ENCODE measurements at regions not wholly inside any gene's neighbourhood (a gene's known extent, or its start where the extent isn't known, plus 50 kb on each side); places are given as distances from the start of the nearest gene placed in this dataset.

- Histone ChIP-seq H3K27ac (ENCODE audit: low read length) (no peak overlapping the region), H3K4me1 (ENCODE audit: control insufficient read depth in 1 of 2, insufficient read depth in 2 of 2, low read length in 2 of 2) (no peaks in the 10 kb centered on the region), H3K9me3 (ENCODE audit: control insufficient read depth in 1 of 2, low read length in 2 of 2) (no peaks in the 10 kb centered on the region), H3K4me3 (ENCODE audit: low read depth in 1 of 2, low read length in 2 of 2) (no peak overlapping the region), H3K36me3 (ENCODE audit: control insufficient read depth in 1 of 2, insufficient read depth in 2 of 2, low read length in 2 of 2) (no peaks in the 10 kb centered on the region), H3K27me3 (ENCODE audit: low read depth, low read length) (no peaks in the 10 kb centered on the region)
These were observed 1079.6 kb downstream of the ADGRL3 start for GRCh38 chr4:62279689-62280088.

GRCh38 chr4:62275470-62275869 lies 1075.3 kb downstream of the ADGRL3 start:
- Histone ChIP-seq H3K36me3 (ENCODE audit: control insufficient read depth in 1 of 2, insufficient read depth in 2 of 2, low read length in 2 of 2) (no peaks in the 10 kb centered on the region), H3K9me3 (ENCODE audit: control insufficient read depth in 1 of 2, low read length in 2 of 2) (no peaks in the 10 kb centered on the region), H3K27me3 (ENCODE audit: low read depth, low read length) (no peaks in the 10 kb centered on the region), H3K4me3 (ENCODE audit: low read depth in 1 of 2, low read length in 2 of 2) (no peak overlapping the region), H3K27ac (ENCODE audit: low read length) (no peak overlapping the region), H3K4me1 (ENCODE audit: control insufficient read depth in 1 of 2, insufficient read depth in 2 of 2, low read length in 2 of 2) (no peaks in the 10 kb centered on the region)

- H3K27me3 ChIP-seq (ENCODE audit: low read depth, low read length), result no peaks in the 10 kb centered on the region
- H3K9me3 ChIP-seq (ENCODE audit: control insufficient read depth in 1 of 2, low read length in 2 of 2), result no peaks in the 10 kb centered on the region
- H3K4me3 ChIP-seq (ENCODE audit: low read depth in 1 of 2, low read length in 2 of 2), result no peak overlapping the region
- H3K4me1 ChIP-seq (ENCODE audit: control insufficient read depth in 1 of 2, insufficient read depth in 2 of 2, low read length in 2 of 2), result no peaks in the 10 kb centered on the region
- H3K36me3 ChIP-seq (ENCODE audit: control insufficient read depth in 1 of 2, insufficient read depth in 2 of 2, low read length in 2 of 2), result no peaks in the 10 kb centered on the region
- no peak overlapping the region for H3K27ac ChIP-seq (ENCODE audit: low read length)
These were observed 1074.7 kb downstream of the ADGRL3 start for GRCh38 chr4:62274782-62275181.

- Histone ChIP-seq H3K9me3 (ENCODE audit: control insufficient read depth in 1 of 2, low read length in 2 of 2) (no peaks in the 10 kb centered on the region), H3K27ac (ENCODE audit: low read length) (no peak overlapping the region), H3K4me1 (ENCODE audit: control insufficient read depth in 1 of 2, insufficient read depth in 2 of 2, low read length in 2 of 2) (no peaks in the 10 kb centered on the region)
These were observed 1071.0 kb downstream of the ADGRL3 start for GRCh38 chr4:62271107-62271506.

GRCh38 chr4:62269918-62270317 lies 1069.8 kb downstream of the ADGRL3 start:
- Histone ChIP-seq H3K9me3 (ENCODE audit: control insufficient read depth in 1 of 2, low read length in 2 of 2) (no peaks in the 10 kb centered on the region), H3K36me3 (ENCODE audit: control insufficient read depth in 1 of 2, insufficient read depth in 2 of 2, low read length in 2 of 2) (no peaks in the 10 kb centered on the region), H3K27ac (ENCODE audit: low read length) (no peak overlapping the region), H3K27me3 (ENCODE audit: low read depth, low read length) (no peaks in the 10 kb centered on the region), H3K4me1 (ENCODE audit: control insufficient read depth in 1 of 2, insufficient read depth in 2 of 2, low read length in 2 of 2) (no peaks in the 10 kb centered on the region), H3K4me3 (ENCODE audit: low read depth in 1 of 2, low read length in 2 of 2) (no peak overlapping the region)

More at GRCh38 chr4:62271107-62271506, 1071.0 kb downstream of the ADGRL3 start:
- Histone ChIP-seq H3K36me3 (ENCODE audit: control insufficient read depth in 1 of 2, insufficient read depth in 2 of 2, low read length in 2 of 2) (no peaks in the 10 kb centered on the region), H3K4me3 (ENCODE audit: low read depth in 1 of 2, low read length in 2 of 2) (no peak overlapping the region), H3K27me3 (ENCODE audit: low read depth, low read length) (no peaks in the 10 kb centered on the region)

GRCh38 chr4:62263454-62263853 lies 1063.3 kb downstream of the ADGRL3 start:
- H3K4me3 ChIP-seq (ENCODE audit: low read depth in 1 of 2, low read length in 2 of 2), result no peak overlapping the region
- no peaks in the 10 kb centered on the region for H3K9me3 ChIP-seq (ENCODE audit: control insufficient read depth in 1 of 2, low read length in 2 of 2)
- H3K4me1 ChIP-seq (ENCODE audit: control insufficient read depth in 1 of 2, insufficient read depth in 2 of 2, low read length in 2 of 2), result no peaks in the 10 kb centered on the region
- no peak overlapping the region for H3K27ac ChIP-seq (ENCODE audit: low read length)
- H3K27me3 ChIP-seq (ENCODE audit: low read depth, low read length), result no peaks in the 10 kb centered on the region
- no peaks in the 10 kb centered on the region for H3K36me3 ChIP-seq (ENCODE audit: control insufficient read depth in 1 of 2, insufficient read depth in 2 of 2, low read length in 2 of 2)

GRCh38 chr4:62262676-62263075 lies 1062.5 kb downstream of the ADGRL3 start:
- no peaks in the 10 kb centered on the region for H3K36me3 ChIP-seq (ENCODE audit: control insufficient read depth in 1 of 2, insufficient read depth in 2 of 2, low read length in 2 of 2)
- no peaks in the 10 kb centered on the region for H3K4me1 ChIP-seq (ENCODE audit: control insufficient read depth in 1 of 2, insufficient read depth in 2 of 2, low read length in 2 of 2)
- no peak overlapping the region for H3K4me3 ChIP-seq (ENCODE audit: low read depth in 1 of 2, low read length in 2 of 2)
- no peaks in the 10 kb centered on the region for H3K27me3 ChIP-seq (ENCODE audit: low read depth, low read length)
- H3K27ac ChIP-seq (ENCODE audit: low read length), result no peak overlapping the region
- H3K9me3 ChIP-seq (ENCODE audit: control insufficient read depth in 1 of 2, low read length in 2 of 2), result no peaks in the 10 kb centered on the region

- H3K27ac ChIP-seq (ENCODE audit: low read length), result no peak overlapping the region
- H3K4me3 ChIP-seq (ENCODE audit: low read depth in 1 of 2, low read length in 2 of 2), result no peak overlapping the region
- no peaks in the 10 kb centered on the region for H3K4me1 ChIP-seq (ENCODE audit: control insufficient read depth in 1 of 2, insufficient read depth in 2 of 2, low read length in 2 of 2)
- no peaks in the 10 kb centered on the region for H3K36me3 ChIP-seq (ENCODE audit: control insufficient read depth in 1 of 2, insufficient read depth in 2 of 2, low read length in 2 of 2)
- no peaks in the 10 kb centered on the region for H3K27me3 ChIP-seq (ENCODE audit: low read depth, low read length)
- H3K9me3 ChIP-seq (ENCODE audit: control insufficient read depth in 1 of 2, low read length in 2 of 2), result no peaks in the 10 kb centered on the region
These were observed 1060.1 kb downstream of the ADGRL3 start for GRCh38 chr4:62260254-62260653.

- Histone ChIP-seq H3K4me3 (ENCODE audit: low read depth in 1 of 2, low read length in 2 of 2) (no peak overlapping the region), H3K27me3 (ENCODE audit: low read depth, low read length) (no peaks in the 10 kb centered on the region), H3K4me1 (ENCODE audit: control insufficient read depth in 1 of 2, insufficient read depth in 2 of 2, low read length in 2 of 2) (no peaks in the 10 kb centered on the region), H3K27ac (ENCODE audit: low read length) (no peak overlapping the region), H3K9me3 (ENCODE audit: control insufficient read depth in 1 of 2, low read length in 2 of 2) (no peaks in the 10 kb centered on the region), H3K36me3 (ENCODE audit: control insufficient read depth in 1 of 2, insufficient read depth in 2 of 2, low read length in 2 of 2) (no peaks in the 10 kb centered on the region)
These were observed 1056.4 kb downstream of the ADGRL3 start for GRCh38 chr4:62256479-62256878.

- no peaks in the 10 kb centered on the region for H3K27me3 ChIP-seq (ENCODE audit: low read depth, low read length)
- H3K4me3 ChIP-seq (ENCODE audit: low read depth in 1 of 2, low read length in 2 of 2), result no peak overlapping the region
- H3K36me3 ChIP-seq (ENCODE audit: control insufficient read depth in 1 of 2, insufficient read depth in 2 of 2, low read length in 2 of 2), result no peaks in the 10 kb centered on the region
- H3K9me3 ChIP-seq (ENCODE audit: control insufficient read depth in 1 of 2, low read length in 2 of 2), result no peaks in the 10 kb centered on the region
- no peaks in the 10 kb centered on the region for H3K4me1 ChIP-seq (ENCODE audit: control insufficient read depth in 1 of 2, insufficient read depth in 2 of 2, low read length in 2 of 2)
- no peak overlapping the region for H3K27ac ChIP-seq (ENCODE audit: low read length)
These were observed 1052.6 kb downstream of the ADGRL3 start for GRCh38 chr4:62252728-62253127.

GRCh38 chr4:62250100-62250499 lies 1050.0 kb downstream of the ADGRL3 start:
- H3K27me3 ChIP-seq (ENCODE audit: low read depth, low read length), result no peaks in the 10 kb centered on the region
- H3K27ac ChIP-seq (ENCODE audit: low read length), result no peak overlapping the region
- no peaks in the 10 kb centered on the region for H3K36me3 ChIP-seq (ENCODE audit: control insufficient read depth in 1 of 2, insufficient read depth in 2 of 2, low read length in 2 of 2)
- H3K9me3 ChIP-seq (ENCODE audit: control insufficient read depth in 1 of 2, low read length in 2 of 2), result no peaks in the 10 kb centered on the region
- H3K4me3 ChIP-seq (ENCODE audit: low read depth in 1 of 2, low read length in 2 of 2), result no peak overlapping the region
- no peaks in the 10 kb centered on the region for H3K4me1 ChIP-seq (ENCODE audit: control insufficient read depth in 1 of 2, insufficient read depth in 2 of 2, low read length in 2 of 2)

- Histone ChIP-seq H3K9me3 (ENCODE audit: control insufficient read depth in 1 of 2, low read length in 2 of 2) (no peaks in the 10 kb centered on the region), H3K27ac (ENCODE audit: low read length) (no peak overlapping the region), H3K4me1 (ENCODE audit: control insufficient read depth in 1 of 2, insufficient read depth in 2 of 2, low read length in 2 of 2) (no peaks in the 10 kb centered on the region), H3K36me3 (ENCODE audit: control insufficient read depth in 1 of 2, insufficient read depth in 2 of 2, low read length in 2 of 2) (no peaks in the 10 kb centered on the region), H3K27me3 (ENCODE audit: low read depth, low read length) (no peaks in the 10 kb centered on the region), H3K4me3 (ENCODE audit: low read depth in 1 of 2, low read length in 2 of 2) (no peak overlapping the region)
These were observed 1043.8 kb downstream of the ADGRL3 start for GRCh38 chr4:62243895-62244294.

Measured in muscle layer of duodenum (tissue), 2 donors.